ENCODE measurements at regions not wholly inside any gene's neighbourhood (a gene's known extent, or its start where the extent isn't known, plus 50 kb on each side); places are given as distances from the start of the nearest gene placed in this dataset.
A peak's percentile ranks its signal among the peaks of the same experiment; 100 is the strongest.

- Histone ChIP-seq H3K27me3 (ENCODE audit: control insufficient read depth, insufficient read depth, low read length) (no peaks in the 10 kb centered on the region), H3K36me3 (ENCODE audit: control insufficient read depth, insufficient read depth, low read length) (no peaks in the 10 kb centered on the region), H3K4me3 (ENCODE audit: low read length) (no peak overlapping the region), H3K4me1 (ENCODE audit: control insufficient read depth, insufficient read depth, low read length) (no peaks in the 10 kb centered on the region), H3K27ac (ENCODE audit: low read length) (no peak overlapping the region), H3K9me3 (ENCODE audit: control insufficient read depth, low read depth, low read length) (no peaks in the 10 kb centered on the region)
- no peak for DNase-seq
- no CpG with 5 or more reads among the region's 1 CpG for WGBS (ENCODE audit: insufficient coverage, low lambda C conversion rate)
Measured at GRCh38 chr3:167958141-167958540, 137.6 kb downstream of the GOLIM4 start.

GRCh38 chr3:167952969-167953368 is 142.8 kb downstream of the GOLIM4 start:
- Histone ChIP-seq H3K27ac (ENCODE audit: low read length) (no peak overlapping the region), H3K27me3 (ENCODE audit: control insufficient read depth, insufficient read depth, low read length) (no peaks in the 10 kb centered on the region), H3K36me3 (ENCODE audit: control insufficient read depth, insufficient read depth, low read length) (no peaks in the 10 kb centered on the region), H3K9me3 (ENCODE audit: control insufficient read depth, low read depth, low read length) (no peaks in the 10 kb centered on the region), H3K4me3 (ENCODE audit: low read length) (no peak overlapping the region), H3K4me1 (ENCODE audit: control insufficient read depth, insufficient read depth, low read length) (no peaks in the 10 kb centered on the region)
- DNase-seq = no peak
- 88% methylated on average over 3 of the region's 4 CpGs for WGBS (ENCODE audit: insufficient coverage, low lambda C conversion rate)

- no peaks in the 10 kb centered on the region for H3K4me1 ChIP-seq (ENCODE audit: control insufficient read depth, insufficient read depth, low read length)
- no peaks in the 10 kb centered on the region for H3K27me3 ChIP-seq (ENCODE audit: control insufficient read depth, insufficient read depth, low read length)
- no peak for DNase-seq
- H3K4me3 ChIP-seq (ENCODE audit: low read length) = no peak overlapping the region
- no peaks in the 10 kb centered on the region for H3K36me3 ChIP-seq (ENCODE audit: control insufficient read depth, insufficient read depth, low read length)
- H3K27ac ChIP-seq (ENCODE audit: low read length) = no peak overlapping the region
- H3K9me3 ChIP-seq (ENCODE audit: control insufficient read depth, low read depth, low read length) = no peaks in the 10 kb centered on the region
- no CpG with 5 or more reads among the region's 5 CpGs for WGBS (ENCODE audit: insufficient coverage, low lambda C conversion rate)
Measured at GRCh38 chr3:167950212-167950611, 145.5 kb downstream of the GOLIM4 start.

GRCh38 chr3:167941234-167941995 is 154.3 kb downstream of the GOLIM4 start:
- H3K27ac ChIP-seq (ENCODE audit: low read length) = no peak overlapping the region
- 97% methylated on average over 4 of the region's 7 CpGs for WGBS (ENCODE audit: insufficient coverage, low lambda C conversion rate)
- peak; percentile 24 to 31 for DNase-seq

GRCh38 chr3:167940241-167940640 is 155.5 kb downstream of the GOLIM4 start:
- Histone ChIP-seq H3K27ac (ENCODE audit: low read length) (no peak overlapping the region), H3K4me3 (ENCODE audit: low read length) (no peak overlapping the region), H3K27me3 (ENCODE audit: control insufficient read depth, insufficient read depth, low read length) (no peaks in the 10 kb centered on the region), H3K36me3 (ENCODE audit: control insufficient read depth, insufficient read depth, low read length) (no peaks in the 10 kb centered on the region), H3K4me1 (ENCODE audit: control insufficient read depth, insufficient read depth, low read length) (no peaks in the 10 kb centered on the region), H3K9me3 (ENCODE audit: control insufficient read depth, low read depth, low read length) (no peaks in the 10 kb centered on the region)
- no CpG with 5 or more reads among the region's 3 CpGs for WGBS (ENCODE audit: insufficient coverage, low lambda C conversion rate)
- DNase-seq = no peak

More at GRCh38 chr3:167941234-167941995, 154.3 kb downstream of the GOLIM4 start:
- Histone ChIP-seq H3K9me3 (ENCODE audit: control insufficient read depth, low read depth, low read length) (no peaks in the 10 kb centered on the region), H3K36me3 (ENCODE audit: control insufficient read depth, insufficient read depth, low read length) (no peaks in the 10 kb centered on the region), H3K4me1 (ENCODE audit: control insufficient read depth, insufficient read depth, low read length) (no peaks in the 10 kb centered on the region), H3K4me3 (ENCODE audit: low read length) (no peak overlapping the region), H3K27me3 (ENCODE audit: control insufficient read depth, insufficient read depth, low read length) (no peaks in the 10 kb centered on the region)

GRCh38 chr3:167938516-167938915 is 157.2 kb downstream of the GOLIM4 start:
- H3K27me3 ChIP-seq (ENCODE audit: control insufficient read depth, insufficient read depth, low read length) = no peaks in the 10 kb centered on the region
- no peak for DNase-seq
- H3K9me3 ChIP-seq (ENCODE audit: control insufficient read depth, low read depth, low read length) = no peaks in the 10 kb centered on the region
- no peaks in the 10 kb centered on the region for H3K4me1 ChIP-seq (ENCODE audit: control insufficient read depth, insufficient read depth, low read length)
- H3K4me3 ChIP-seq (ENCODE audit: low read length) = no peak overlapping the region
- no peaks in the 10 kb centered on the region for H3K36me3 ChIP-seq (ENCODE audit: control insufficient read depth, insufficient read depth, low read length)
- H3K27ac ChIP-seq (ENCODE audit: low read length) = no peak overlapping the region

- no peaks in the 10 kb centered on the region for H3K9me3 ChIP-seq (ENCODE audit: control insufficient read depth, low read depth, low read length)
- H3K27ac ChIP-seq (ENCODE audit: low read length) = no peak overlapping the region
- no peak for DNase-seq
- no CpG with 5 or more reads among the region's 6 CpGs for WGBS (ENCODE audit: insufficient coverage, low lambda C conversion rate)
- H3K27me3 ChIP-seq (ENCODE audit: control insufficient read depth, insufficient read depth, low read length) = no peaks in the 10 kb centered on the region
- no peak overlapping the region for H3K4me3 ChIP-seq (ENCODE audit: low read length)
- H3K4me1 ChIP-seq (ENCODE audit: control insufficient read depth, insufficient read depth, low read length) = no peaks in the 10 kb centered on the region
- H3K36me3 ChIP-seq (ENCODE audit: control insufficient read depth, insufficient read depth, low read length) = no peaks in the 10 kb centered on the region
Measured at GRCh38 chr3:167936019-167936418, 159.7 kb downstream of the GOLIM4 start.

- no peaks in the 10 kb centered on the region for H3K9me3 ChIP-seq (ENCODE audit: control insufficient read depth, low read depth, low read length)
- WGBS (ENCODE audit: insufficient coverage, low lambda C conversion rate) = no CpG with 5 or more reads among the region's 1 CpG
Measured at GRCh38 chr3:167930453-167930852, 165.3 kb downstream of the GOLIM4 start.

GRCh38 chr3:167929968-167930367 is 165.8 kb downstream of the GOLIM4 start:
- Histone ChIP-seq H3K9me3 (ENCODE audit: control insufficient read depth, low read depth, low read length) (no peaks in the 10 kb centered on the region), H3K4me1 (ENCODE audit: control insufficient read depth, insufficient read depth, low read length) (no peaks in the 10 kb centered on the region), H3K27me3 (ENCODE audit: control insufficient read depth, insufficient read depth, low read length) (no peaks in the 10 kb centered on the region), H3K36me3 (ENCODE audit: control insufficient read depth, insufficient read depth, low read length) (no peaks in the 10 kb centered on the region), H3K27ac (ENCODE audit: low read length) (no peak overlapping the region), H3K4me3 (ENCODE audit: low read length) (no peak overlapping the region)
- DNase-seq = no peak
- no CpG with 5 or more reads among the region's 3 CpGs for WGBS (ENCODE audit: insufficient coverage, low lambda C conversion rate)

More at GRCh38 chr3:167930453-167930852, 165.3 kb downstream of the GOLIM4 start:
- H3K27me3 ChIP-seq (ENCODE audit: control insufficient read depth, insufficient read depth, low read length) = no peaks in the 10 kb centered on the region
- H3K27ac ChIP-seq (ENCODE audit: low read length) = no peak overlapping the region
- no peak for DNase-seq
- no peaks in the 10 kb centered on the region for H3K36me3 ChIP-seq (ENCODE audit: control insufficient read depth, insufficient read depth, low read length)
- no peaks in the 10 kb centered on the region for H3K4me1 ChIP-seq (ENCODE audit: control insufficient read depth, insufficient read depth, low read length)
- no peak overlapping the region for H3K4me3 ChIP-seq (ENCODE audit: low read length)

- no CpG with 5 or more reads among the region's 4 CpGs for WGBS (ENCODE audit: insufficient coverage, low lambda C conversion rate)
- Histone ChIP-seq H3K4me1 (ENCODE audit: control insufficient read depth, insufficient read depth, low read length) (no peaks in the 10 kb centered on the region), H3K27me3 (ENCODE audit: control insufficient read depth, insufficient read depth, low read length) (no peaks in the 10 kb centered on the region), H3K9me3 (ENCODE audit: control insufficient read depth, low read depth, low read length) (no peaks in the 10 kb centered on the region), H3K27ac (ENCODE audit: low read length) (no peak overlapping the region), H3K36me3 (ENCODE audit: control insufficient read depth, insufficient read depth, low read length) (no peaks in the 10 kb centered on the region), H3K4me3 (ENCODE audit: low read length) (no peak overlapping the region)
- no peak for DNase-seq
Measured at GRCh38 chr3:167928381-167928780, 167.3 kb downstream of the GOLIM4 start.

GRCh38 chr3:167920747-167921146 is 175.0 kb downstream of the GOLIM4 start:
- H3K36me3 ChIP-seq (ENCODE audit: control insufficient read depth, insufficient read depth, low read length) = no peaks in the 10 kb centered on the region

More at GRCh38 chr3:167920747-167921146, 175.0 kb downstream of the GOLIM4 start:
- H3K27me3 ChIP-seq (ENCODE audit: control insufficient read depth, insufficient read depth, low read length) = no peaks in the 10 kb centered on the region
- no peaks in the 10 kb centered on the region for H3K9me3 ChIP-seq (ENCODE audit: control insufficient read depth, low read depth, low read length)
- H3K27ac ChIP-seq (ENCODE audit: low read length) = no peak overlapping the region
- H3K4me1 ChIP-seq (ENCODE audit: control insufficient read depth, insufficient read depth, low read length) = peaks cover 4% of the 10 kb centered on the region
- DNase-seq = no peak
- no peak overlapping the region for H3K4me3 ChIP-seq (ENCODE audit: low read length)

All from large intestine (tissue), 3 donors.